Fibroblast of the aortic adventitia (primary cell): ENCODE measurements at regions not wholly inside any gene's neighbourhood (a gene's known extent, or its start where the extent isn't known, plus 50 kb on each side); places are given as distances from the start of the nearest gene placed in this dataset.

ENCODE experiments used
- DNase-seq: peaks from one replicate; pipeline ENCODE4 v3.0.0-alpha.2; 2010; ENCODE audit warnings: low read depth
- H3K4me3 ChIP-seq: 2 replicates; pipeline ENCODE4 v1.5.1; 2011; ENCODE audit warnings: low read depth, mild to moderate bottlenecking, control low read depth, low read length, moderate library complexity
- CTCF ChIP-seq: IDR thresholded peaks from 2 replicates; pipeline ENCODE4 v1.5.1; 2011; ENCODE audit warnings: mild to moderate bottlenecking, low read length, control low read depth, inconsistent platforms; ENCODE audit not compliant: insufficient read depth

DNA sequence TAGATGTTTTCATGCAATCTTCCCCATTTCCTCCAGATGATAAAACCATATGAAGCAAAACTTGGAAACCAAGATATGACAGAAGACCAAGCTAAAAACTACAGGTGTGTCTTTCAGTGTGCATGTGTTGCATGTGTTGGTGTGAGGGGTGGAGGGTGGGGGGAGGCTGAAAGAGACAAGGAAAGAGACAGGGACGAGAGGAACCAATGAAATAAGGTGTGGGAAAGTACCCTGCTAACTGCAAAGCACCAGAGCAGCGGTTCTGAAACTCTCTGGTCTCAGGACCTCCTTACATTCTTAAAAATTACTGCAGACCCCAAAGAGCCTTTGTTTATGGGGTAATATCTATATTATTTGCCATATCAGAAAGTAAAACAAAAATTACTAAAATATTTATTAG is 87.4 kb upstream of the HIVEP3 start:
- no peak for TF ChIP-seq CTCF
- DNase-seq, result no peak
- H3K4me3 ChIP-seq, result no peak overlapping the region

DNA sequence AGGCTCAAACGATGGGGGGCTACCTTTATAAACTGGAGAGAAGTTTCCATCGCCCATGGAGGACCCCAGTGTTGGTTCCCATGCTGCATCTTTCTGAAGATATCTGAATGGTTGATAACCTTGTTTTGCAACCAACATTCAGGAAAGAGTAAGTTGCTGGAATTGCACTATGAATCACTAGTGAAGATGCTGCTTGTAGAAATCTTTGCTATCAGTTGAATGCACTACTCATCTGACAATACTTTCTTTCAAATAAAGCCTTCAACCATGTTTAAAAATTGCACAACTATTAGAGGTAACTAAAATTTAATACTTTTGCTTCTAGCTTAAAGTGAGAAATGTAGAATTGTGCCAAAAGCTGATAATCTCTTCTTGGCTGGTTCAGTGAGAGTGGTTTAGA is 86.8 kb upstream of the HIVEP3 start:
- H3K4me3 ChIP-seq, result no peak overlapping the region
- peak; percentile 27 for DNase-seq
- TF ChIP-seq CTCF, result no peak

DNA sequence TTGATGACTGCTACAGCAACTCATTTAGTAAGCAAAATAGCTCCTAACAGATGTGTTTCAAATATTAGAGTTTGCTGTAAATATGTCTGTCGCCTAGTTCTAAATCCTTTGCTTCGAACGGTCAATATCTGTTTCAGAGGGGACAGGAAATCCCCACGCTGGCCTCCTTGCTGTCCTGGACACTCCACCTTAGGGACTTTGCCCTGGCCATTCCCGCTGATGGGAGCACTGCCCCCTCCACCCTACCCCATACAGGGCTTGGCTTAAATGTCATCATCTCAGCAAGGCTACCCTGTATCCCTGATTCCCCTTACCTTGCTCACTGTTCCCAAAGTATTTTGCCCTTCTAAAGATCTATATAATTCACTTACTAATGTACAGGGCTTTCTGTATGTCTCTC is 86.1 kb upstream of the HIVEP3 start:
- no peak overlapping the region for H3K4me3 ChIP-seq
- DNase-seq, result no peak
- TF ChIP-seq CTCF, result no peak

- DNase-seq, result no peak
- no peak for TF ChIP-seq CTCF
- H3K4me3 ChIP-seq, result no peak overlapping the region
These were observed 85.6 kb upstream of the HIVEP3 start for GRCh38 chr1:42004322-42004721.

DNA sequence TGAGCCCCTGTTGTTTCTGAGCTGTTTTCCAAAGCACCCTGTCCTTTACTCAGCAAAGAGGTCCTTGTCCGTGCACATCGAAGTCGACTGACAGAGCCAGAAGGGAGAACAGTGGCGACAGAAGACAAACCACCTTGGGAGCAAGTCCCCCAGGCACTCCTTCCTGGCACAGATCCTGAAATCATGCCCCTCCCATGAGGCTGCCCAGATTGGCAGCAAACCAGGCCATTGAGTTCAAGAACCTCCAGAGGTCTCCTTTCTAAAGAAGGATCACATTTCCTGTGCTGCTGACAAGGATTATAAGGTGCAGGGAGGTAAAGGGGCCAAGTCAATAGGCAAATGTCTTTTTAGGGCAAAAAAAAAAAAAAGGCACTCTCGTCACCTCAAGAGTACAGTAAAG is 84.7 kb upstream of the HIVEP3 start:
- H3K4me3 ChIP-seq, result no peak overlapping the region
- DNase-seq, result no peak
- TF ChIP-seq CTCF, result no peak

DNA sequence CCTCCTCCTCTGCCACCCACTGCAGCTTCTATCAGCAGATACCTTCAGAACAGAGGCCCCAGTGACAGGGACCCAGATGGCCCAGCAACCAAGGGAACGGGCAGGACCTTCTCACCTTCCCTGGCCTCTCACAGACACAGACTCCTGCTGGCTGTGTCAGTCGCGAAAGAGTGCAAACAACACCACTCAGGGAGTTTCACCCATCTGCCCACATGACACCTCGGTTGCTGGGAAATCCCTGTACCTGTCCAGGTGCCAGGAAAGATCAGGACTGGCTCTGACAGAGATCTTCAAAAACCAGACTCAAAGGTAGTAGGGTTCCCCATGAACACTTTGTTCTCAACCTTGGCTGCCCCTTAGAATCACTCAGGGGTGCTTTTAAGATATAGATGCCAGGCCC is 83.5 kb upstream of the HIVEP3 start:
- no peak for TF ChIP-seq CTCF

DNA sequence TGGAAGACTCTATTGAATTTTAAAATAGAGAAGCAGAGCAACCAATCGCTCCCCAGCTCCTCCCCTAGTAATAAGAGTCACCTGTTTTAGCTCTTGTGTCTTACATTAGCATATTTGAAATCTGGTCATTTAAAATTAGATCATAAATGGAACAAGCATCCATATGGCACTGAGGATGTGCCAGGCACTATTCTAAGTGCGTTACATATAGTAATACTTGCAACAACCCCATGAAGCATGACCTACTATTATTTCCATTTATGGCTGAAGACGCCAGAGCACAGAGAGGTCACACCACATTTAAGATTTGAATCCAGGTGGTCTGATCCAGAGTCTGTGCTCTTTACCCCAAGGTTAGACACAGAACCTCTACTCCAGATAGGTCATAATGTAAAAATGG is 82.0 kb upstream of the HIVEP3 start:
- H3K4me3 ChIP-seq, result no peak overlapping the region
- DNase-seq, result no peak
- no peak for TF ChIP-seq CTCF

More for the DNA sequence above, 83.5 kb upstream of the HIVEP3 start:
- H3K4me3 ChIP-seq, result no peak overlapping the region
- no peak for DNase-seq
